MM.1S (cell line): ENCODE measurements at regions not wholly inside any gene's neighbourhood (a gene's known extent, or its start where the extent isn't known, plus 50 kb on each side); places are given as distances from the start of the nearest gene placed in this dataset.

Source experiments
- DNase-seq: peaks from one replicate; pipeline ENCODE4 v3.0.0-alpha.2; 2015
- H2AFZ ChIP-seq: fragments of 300-600 bp; sonication (generic); 2 replicates; pipeline ENCODE4 v1.6.0; 2016; ENCODE audit warnings: antibody characterized with exemption, low read length
- H3F3A ChIP-seq: fragments of 300-600 bp; sonication (generic); 2 replicates; pipeline ENCODE4 v1.6.1; 2016; ENCODE audit warnings: mild to moderate bottlenecking, antibody characterized with exemption, low read length, moderate library complexity, mixed read lengths; ENCODE audit not compliant: insufficient read depth
- H3K27ac ChIP-seq: fragments of 300-600 bp; sonication (generic); 2 replicates; pipeline ENCODE4 v1.5.1; 2016; ENCODE audit warnings: mild to moderate bottlenecking, low read length
- H3K27me3 ChIP-seq: fragments of 300-600 bp; sonication (generic); replicated peaks from 2 replicates; pipeline ENCODE4 v1.6.0; 2016; ENCODE audit warnings: low read length; ENCODE audit not compliant: insufficient read depth
- H3K36me3 ChIP-seq: fragments of 300-600 bp; sonication (generic); replicated peaks from 2 replicates; pipeline ENCODE4 v1.6.1; 2016; ENCODE audit warnings: mild to moderate bottlenecking, low read length, mixed read lengths; ENCODE audit not compliant: insufficient read depth
- H3K4me1 ChIP-seq: fragments of 300-600 bp; sonication (generic); 2 replicates; pipeline ENCODE4 v1.6.1; 2016; ENCODE audit warnings: low read length, mixed read lengths
- H3K4me2 ChIP-seq: fragments of 300-600 bp; sonication (generic); 2 replicates; pipeline ENCODE4 v1.6.0; 2016; ENCODE audit warnings: low read depth, low read length
- H3K4me3 ChIP-seq: fragments of 300-600 bp; sonication (generic); 2 replicates; pipeline ENCODE4 v1.5.1; 2016; ENCODE audit warnings: low read length, mixed read lengths
- H3K79me2 ChIP-seq: fragments of 300-600 bp; sonication (generic); 2 replicates; pipeline ENCODE4 v1.6.1; 2016; ENCODE audit warnings: mixed run types, low read length, mixed read lengths
- H3K9ac ChIP-seq: fragments of 300-600 bp; sonication (generic); 2 replicates; pipeline ENCODE4 v1.6.1; 2016; ENCODE audit warnings: low read length, mixed read lengths
- H3K9me2 ChIP-seq: fragments of 300-600 bp; sonication (generic); replicated peaks from 2 replicates; pipeline ENCODE4 v1.6.1; 2016; ENCODE audit warnings: mild to moderate bottlenecking, low read length, mixed read lengths; ENCODE audit not compliant: insufficient read depth
- H3K9me3 ChIP-seq: fragments of 300-600 bp; sonication (generic); replicated peaks from 2 replicates; pipeline ENCODE4 v1.6.1; 2016; ENCODE audit warnings: mild to moderate bottlenecking, low read length, mixed read lengths; ENCODE audit not compliant: insufficient read depth
- H4K20me1 ChIP-seq: fragments of 300-600 bp; sonication (generic); 2 replicates; pipeline ENCODE4 v1.6.1; 2016; ENCODE audit warnings: mild to moderate bottlenecking, low read length, moderate library complexity, mixed read lengths; ENCODE audit not compliant: insufficient read depth
- CTCF ChIP-seq: fragments of 300-600 bp; sonication (generic); IDR thresholded peaks from 2 replicates; pipeline ENCODE4 v1.5.1; 2016; ENCODE audit warnings: antibody characterized with exemption, low read length, mixed read lengths

GRCh38 chr11:77523712-77524111 is 49.8 kb upstream of the PAK1 start:
- no peak overlapping the region for H3K9ac ChIP-seq
- no peaks in the 10 kb centered on the region for H3K9me2 ChIP-seq
- no peaks in the 10 kb centered on the region for H3K4me1 ChIP-seq
- TF ChIP-seq CTCF, result no peak
- no peaks in the 10 kb centered on the region for H3K79me2 ChIP-seq
- no peaks in the 10 kb centered on the region for H4K20me1 ChIP-seq
- H3K4me3 ChIP-seq, result no peak overlapping the region
- H3F3A ChIP-seq, result no peaks in the 10 kb centered on the region
- no peaks in the 10 kb centered on the region for H3K36me3 ChIP-seq
- no peak overlapping the region for H2AFZ ChIP-seq
- H3K4me2 ChIP-seq, result no peak overlapping the region
- no peak overlapping the region for H3K27ac ChIP-seq
- no peak for DNase-seq
- H3K9me3 ChIP-seq, result no peaks in the 10 kb centered on the region
- no peaks in the 10 kb centered on the region for H3K27me3 ChIP-seq
